IMR-90 (cell line): ENCODE measurements at regions not wholly inside any gene's neighbourhood (a gene's known extent, or its start where the extent isn't known, plus 50 kb on each side); places are given as distances from the start of the nearest gene placed in this dataset.

ENCODE experiments used
- BHLHE40 ChIP-seq: fragments of 150-350 bp; IDR thresholded peaks from 2 replicates; pipeline ENCODE4 v1.6.1; 2016; ENCODE audit warnings: mild to moderate bottlenecking, low read depth, low read length
- CEBPB ChIP-seq: IDR thresholded peaks from 2 replicates; pipeline ENCODE4 v1.6.1; 2012; ENCODE audit warnings: low read depth, low read length, improper control_type of control experiment
- CHD1 ChIP-seq: IDR thresholded peaks from 2 replicates; pipeline ENCODE4 v1.6.1; 2012; ENCODE audit warnings: low read depth, low read length, improper control_type of control experiment
- MXI1 ChIP-seq: IDR thresholded peaks from 2 replicates; pipeline ENCODE4 v1.6.1; 2012; ENCODE audit warnings: low read depth, mild to moderate bottlenecking, low read length, moderate library complexity, borderline replicate concordance
- POLR2A ChIP-seq: IDR thresholded peaks from 2 replicates; pipeline ENCODE4 v1.6.1; 2012; ENCODE audit warnings: mild to moderate bottlenecking, low read depth, low read length
- RAD21 ChIP-seq: IDR thresholded peaks from 2 replicates; pipeline ENCODE4 v1.6.1; 2012; ENCODE audit warnings: low read length, improper control_type of control experiment
- RCOR1 ChIP-seq: IDR thresholded peaks from 2 replicates; pipeline ENCODE4 v1.6.1; 2012; ENCODE audit warnings: mild to moderate bottlenecking, low read length, improper control_type of control experiment; ENCODE audit not compliant: insufficient replicate concordance
- RFX5 ChIP-seq: IDR thresholded peaks from 2 replicates; pipeline ENCODE4 v1.8.0; 2012; ENCODE audit warnings: low read depth, mild to moderate bottlenecking, low read length, moderate library complexity
- SMC3 ChIP-seq: fragments of 150-350 bp; IDR thresholded peaks from 2 replicates; pipeline ENCODE4 v1.6.1; 2016; ENCODE audit warnings: low read depth, mild to moderate bottlenecking, antibody characterized with exemption, low read length, moderate library complexity
- TF ChIP-seq, protein P1 (sequence below): conservative IDR thresholded peaks from 2 replicates; pipeline ENCODE4 v1.5.1; 2012; ENCODE audit warnings: mild to moderate bottlenecking, low read depth, low read length, improper control_type of control experiment

GRCh38 chr15:53836618-53837017 lies 77.2 kb upstream of the WDR72 start:
- TF ChIP-seq RCOR1 (no peak), RFX5 (no peak), POLR2A (no peak), SMC3 (no peak), RAD21 (no peak), CHD1 (no peak), BHLHE40 (no peak), MXI1 (no peak), CEBPB (no peak)
- TF ChIP-seq, protein P1, sequence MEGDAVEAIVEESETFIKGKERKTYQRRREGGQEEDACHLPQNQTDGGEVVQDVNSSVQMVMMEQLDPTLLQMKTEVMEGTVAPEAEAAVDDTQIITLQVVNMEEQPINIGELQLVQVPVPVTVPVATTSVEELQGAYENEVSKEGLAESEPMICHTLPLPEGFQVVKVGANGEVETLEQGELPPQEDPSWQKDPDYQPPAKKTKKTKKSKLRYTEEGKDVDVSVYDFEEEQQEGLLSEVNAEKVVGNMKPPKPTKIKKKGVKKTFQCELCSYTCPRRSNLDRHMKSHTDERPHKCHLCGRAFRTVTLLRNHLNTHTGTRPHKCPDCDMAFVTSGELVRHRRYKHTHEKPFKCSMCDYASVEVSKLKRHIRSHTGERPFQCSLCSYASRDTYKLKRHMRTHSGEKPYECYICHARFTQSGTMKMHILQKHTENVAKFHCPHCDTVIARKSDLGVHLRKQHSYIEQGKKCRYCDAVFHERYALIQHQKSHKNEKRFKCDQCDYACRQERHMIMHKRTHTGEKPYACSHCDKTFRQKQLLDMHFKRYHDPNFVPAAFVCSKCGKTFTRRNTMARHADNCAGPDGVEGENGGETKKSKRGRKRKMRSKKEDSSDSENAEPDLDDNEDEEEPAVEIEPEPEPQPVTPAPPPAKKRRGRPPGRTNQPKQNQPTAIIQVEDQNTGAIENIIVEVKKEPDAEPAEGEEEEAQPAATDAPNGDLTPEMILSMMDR: no peak
